ENCODE measurements at regions not wholly inside any gene's neighbourhood (a gene's known extent, or its start where the extent isn't known, plus 50 kb on each side); places are given as distances from the start of the nearest gene placed in this dataset.
"Not testable (repeated sequence)": the region's sequence is repeated elsewhere in the genome, so short reads cannot be mapped to it uniquely, and the experiment has no call there.

GRCh38 chr7:82592416-82592815 is 148.8 kb upstream of the CACNA2D1 start:
- DNase-seq (ENCODE audit: low spot score): no peak
- TF ChIP-seq CTCF (conservative IDR thresholded peaks at IDR 0.05; ENCODE audit: low read depth): no peak
- ChIA-PET POLR2A (ENCODE audit: low non-redundant PET) (no interaction called here), CTCF (interaction anchor here (0.8 kb wide), 1 partner anchor 196 kb away, joined by 3 read pairs; no protein-coding TSS in a partner anchor)
- no peak overlapping the region for H3K27ac ChIP-seq

- ChIA-PET CTCF (no interaction called here), POLR2A (ENCODE audit: low non-redundant PET) (no interaction called here)
These were observed 135.5 kb upstream of the CACNA2D1 start for GRCh38 chr7:82579047-82579446.

GRCh38 chr7:82578430-82578829 is 134.9 kb upstream of the CACNA2D1 start:
- no peak for DNase-seq (ENCODE audit: low spot score)
- no peak for TF ChIP-seq CTCF (conservative IDR thresholded peaks at IDR 0.05; ENCODE audit: low read depth)
- CTCF ChIA-PET: no interaction called here
- POLR2A ChIA-PET (ENCODE audit: low non-redundant PET): no interaction called here
- no peak overlapping the region for H3K27ac ChIP-seq

More at GRCh38 chr7:82579047-82579446, 135.5 kb upstream of the CACNA2D1 start:
- no peak for DNase-seq (ENCODE audit: low spot score)
- no peak overlapping the region for H3K27ac ChIP-seq
- no peak for TF ChIP-seq CTCF (conservative IDR thresholded peaks at IDR 0.05; ENCODE audit: low read depth)

- CTCF ChIA-PET: interaction anchor here (0.5 to 1.9 kb wide), 10 partner anchors 13 to 830 kb away, joined by 3 to 4 read pairs (median 3); no protein-coding TSS in a partner anchor
- H3K27ac ChIP-seq: no peak overlapping the region
- POLR2A ChIA-PET (ENCODE audit: low non-redundant PET): no interaction called here
- peak; percentile 97 for TF ChIP-seq CTCF (conservative IDR thresholded peaks at IDR 0.05; ENCODE audit: low read depth)
- DNase-seq (ENCODE audit: low spot score): peak; percentile 75
These were observed 128.8 kb upstream of the CACNA2D1 start for GRCh38 chr7:82572195-82572880.

GRCh38 chr7:82571047-82571446 is 127.5 kb upstream of the CACNA2D1 start:
- H3K27ac ChIP-seq; DNase-seq (ENCODE audit: low spot score); POLR2A ChIA-PET (ENCODE audit: low non-redundant PET): not testable (repeated sequence)
- CTCF ChIA-PET: interaction anchor here (0.6 to 1.9 kb wide), 3 partner anchors 12 to 1071 kb away, joined by 3 to 4 read pairs (median 4); no protein-coding TSS in a partner anchor

- POLR2A ChIA-PET (ENCODE audit: low non-redundant PET): no interaction called here
These were observed 124.3 kb upstream of the CACNA2D1 start for GRCh38 chr7:82567841-82568240.

More at GRCh38 chr7:82567841-82568240, 124.3 kb upstream of the CACNA2D1 start:
- CTCF ChIA-PET: no interaction called here
- H3K27ac ChIP-seq: no peak overlapping the region
- TF ChIP-seq CTCF (conservative IDR thresholded peaks at IDR 0.05; ENCODE audit: low read depth): no peak
- no peak for DNase-seq (ENCODE audit: low spot score)

All from RWPE1 (cell line).